HG03039 (cell line): ENCODE measurements at regions not wholly inside any gene's neighbourhood (a gene's known extent, or its start where the extent isn't known, plus 50 kb on each side); places are given as distances from the start of the nearest gene placed in this dataset.
"Not testable (repeated sequence)": the region's sequence is repeated elsewhere in the genome, so short reads cannot be mapped to it uniquely, and the experiment has no call there.

Source experiments
- ATAC-seq: cut with Tn5 transposase; IDR thresholded peaks from one replicate; pipeline ENCODE4 v1.9.1; 2021; ENCODE audit warnings: mild to moderate bottlenecking, moderate library complexity; ENCODE audit not compliant: unreplicated experiment

DNA sequence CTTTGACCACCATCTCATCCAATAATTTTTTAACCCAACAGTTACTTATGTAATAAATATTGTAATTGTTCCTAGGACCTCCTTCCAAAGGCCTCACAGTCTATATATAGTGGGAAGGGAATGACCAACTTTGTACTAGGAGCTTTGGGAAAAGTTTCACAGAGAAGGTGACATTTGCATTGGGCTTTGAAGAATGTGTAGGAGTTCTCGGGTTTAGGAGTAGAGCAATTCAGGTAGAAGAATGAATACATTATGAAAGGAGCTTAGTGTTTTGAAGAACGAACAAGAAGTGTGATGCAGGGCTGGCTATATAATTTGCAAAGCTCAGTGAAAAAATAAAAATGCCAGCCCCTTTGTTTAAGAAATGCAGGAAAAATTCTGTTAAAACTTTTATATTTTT is 330.4 kb upstream of the DEPDC1 start:
- ATAC-seq = no peak

DNA sequence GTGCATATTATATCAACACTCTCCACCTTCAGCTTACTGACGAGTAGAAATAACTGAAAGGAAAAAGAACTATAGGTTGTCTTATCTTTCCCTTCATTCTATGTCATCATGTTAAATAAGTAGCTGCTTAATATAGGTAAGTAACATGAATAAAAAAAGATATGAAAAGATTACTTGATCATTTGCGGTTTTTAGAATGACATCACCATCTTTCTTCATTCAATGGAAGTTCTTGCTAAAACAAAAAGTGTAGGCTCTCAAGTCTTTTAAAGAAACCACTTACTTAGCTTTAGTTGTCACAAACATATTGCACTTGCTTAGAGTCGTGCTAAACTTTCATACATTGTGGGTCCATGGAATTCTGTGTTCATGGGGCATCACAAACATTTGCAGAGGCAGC is 331.1 kb upstream of the DEPDC1 start:
- no peak for ATAC-seq

DNA sequence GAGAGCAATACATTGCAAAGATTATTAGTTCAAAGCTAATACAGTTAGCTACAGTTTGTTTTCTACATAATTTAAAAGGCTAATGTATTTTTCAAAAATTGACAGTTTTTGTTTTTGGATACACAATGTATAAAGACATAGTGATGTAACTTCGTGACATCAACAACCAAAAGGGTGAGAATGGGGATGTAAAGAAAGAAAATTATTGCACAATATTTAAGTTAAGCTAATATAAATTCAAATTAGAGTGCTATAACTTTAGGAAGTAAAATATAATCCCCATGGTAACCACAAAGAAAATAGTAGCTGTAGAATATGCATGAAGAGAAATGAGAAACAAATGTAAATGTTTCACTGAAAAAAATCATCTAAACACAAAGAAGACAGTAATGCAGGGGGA is 334.4 kb upstream of the DEPDC1 start:
- no peak for ATAC-seq

DNA sequence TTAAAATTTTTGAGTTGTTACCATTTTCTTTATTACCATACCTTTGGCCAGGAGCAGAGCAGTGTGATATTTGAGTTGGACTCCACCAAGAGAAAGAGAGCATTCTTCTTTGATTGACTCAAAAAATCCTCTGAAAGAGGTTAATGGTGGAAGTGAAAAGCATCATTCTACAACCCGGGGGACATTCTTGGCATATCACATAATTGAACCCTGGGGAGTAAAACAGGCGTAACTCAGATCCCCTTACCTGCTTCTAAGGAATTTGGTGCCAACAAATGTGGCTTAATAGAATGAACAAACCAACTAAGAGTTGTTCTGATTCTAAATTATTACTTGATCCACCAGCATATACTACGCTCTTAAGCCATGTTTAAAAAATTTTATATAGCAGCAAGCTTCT is 351.1 kb upstream of the DEPDC1 start:
- ATAC-seq = no peak

DNA sequence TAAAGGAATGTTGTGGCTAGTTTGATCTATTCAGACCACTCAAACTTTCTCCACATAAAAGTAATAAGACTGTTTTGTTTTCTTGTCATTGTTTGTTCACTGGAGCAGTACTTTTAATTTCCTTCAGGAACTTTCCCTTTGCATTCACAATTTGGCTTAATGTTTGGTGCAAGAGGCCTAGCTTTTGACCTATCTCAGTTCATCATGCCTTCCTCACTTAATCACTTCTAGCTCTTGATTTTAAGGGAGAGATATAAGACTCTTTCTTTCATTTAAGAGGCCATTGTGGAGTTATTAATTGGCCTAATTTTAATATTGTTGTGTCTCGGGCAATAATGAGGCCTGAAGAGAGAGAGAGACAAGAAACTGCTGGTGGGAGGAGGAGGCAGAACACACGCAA is 371.7 kb upstream of the DEPDC1 start:
- no peak for ATAC-seq

DNA sequence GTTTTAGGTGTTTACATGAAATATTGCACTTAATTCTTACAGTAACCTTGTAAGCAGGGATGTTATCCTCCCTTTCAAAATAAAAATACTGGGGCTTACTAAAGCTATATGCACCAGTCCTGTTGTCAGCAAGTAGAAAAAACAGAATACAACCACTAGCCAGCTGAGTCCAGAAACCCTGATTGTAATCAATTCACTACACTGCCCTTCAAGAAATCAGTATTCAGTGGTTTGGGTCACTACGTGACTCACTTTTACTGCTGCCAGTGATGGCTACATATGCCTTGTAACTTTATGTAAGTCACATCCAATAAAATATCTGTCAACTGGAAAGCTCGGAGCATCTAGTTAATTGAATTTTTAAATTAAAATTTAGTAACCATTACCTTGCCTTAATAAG is 376.3 kb upstream of the DEPDC1 start:
- ATAC-seq = no peak

DNA sequence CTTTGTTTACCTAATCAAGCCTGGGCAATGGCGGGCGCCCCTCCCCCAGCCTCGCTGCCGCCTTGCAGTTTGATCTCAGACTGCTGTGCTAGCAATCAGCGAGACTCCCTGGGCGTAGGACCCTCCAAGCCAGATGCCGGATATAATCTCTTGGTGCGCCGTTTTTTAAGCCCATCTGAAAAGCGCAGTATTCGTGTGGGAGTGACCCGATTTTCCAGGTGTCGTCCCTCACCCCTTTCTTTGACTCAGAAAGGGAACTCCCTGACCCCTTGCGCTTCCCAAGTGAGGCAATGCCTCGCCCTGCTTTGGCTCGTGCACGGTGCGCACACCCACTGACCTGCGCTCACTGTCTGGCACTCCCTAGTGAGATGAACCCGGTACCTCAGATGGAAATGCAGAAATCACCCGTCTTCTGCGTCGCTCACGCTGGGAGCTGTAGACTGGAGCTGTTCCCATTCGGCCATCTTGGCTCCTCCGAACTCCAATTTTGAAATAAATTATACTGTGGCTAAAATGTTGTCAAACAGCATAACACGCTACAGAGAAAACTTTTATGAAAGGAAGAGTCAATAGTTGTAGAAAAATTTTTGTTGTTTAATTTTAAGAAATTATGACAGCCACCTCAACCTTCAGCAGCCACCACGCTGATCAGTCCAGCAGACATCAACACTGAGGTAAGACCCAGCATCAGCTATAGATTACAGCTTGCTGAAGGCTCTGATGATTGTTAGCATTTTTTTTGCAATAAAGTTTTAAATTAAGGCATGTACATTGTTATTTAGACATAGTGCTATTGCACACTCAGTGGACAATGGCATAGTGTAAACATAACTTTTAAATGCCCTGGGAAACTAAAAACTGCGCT is 384.7 kb upstream of the DEPDC1 start:
- ATAC-seq = not testable (repeated sequence)

DNA sequence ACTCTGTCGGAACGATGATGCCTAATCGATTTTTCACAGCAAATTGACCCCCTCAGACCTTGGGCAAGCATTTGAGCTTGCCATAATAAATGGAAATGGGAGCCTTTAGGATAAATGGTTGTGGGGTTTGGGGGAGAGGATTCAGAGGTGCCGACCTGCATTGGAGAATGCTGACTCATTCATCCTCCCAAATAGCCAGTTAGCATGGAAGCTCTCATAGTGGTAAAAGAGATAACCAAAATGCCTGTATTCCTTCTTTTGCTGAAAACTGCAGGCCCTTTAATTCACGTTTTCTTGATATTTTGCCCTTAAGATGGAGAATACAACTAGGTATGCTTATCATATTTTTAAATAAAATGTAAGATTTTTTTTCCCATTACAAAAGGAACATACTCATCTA is 392.6 kb upstream of the DEPDC1 start:
- ATAC-seq = no peak

DNA sequence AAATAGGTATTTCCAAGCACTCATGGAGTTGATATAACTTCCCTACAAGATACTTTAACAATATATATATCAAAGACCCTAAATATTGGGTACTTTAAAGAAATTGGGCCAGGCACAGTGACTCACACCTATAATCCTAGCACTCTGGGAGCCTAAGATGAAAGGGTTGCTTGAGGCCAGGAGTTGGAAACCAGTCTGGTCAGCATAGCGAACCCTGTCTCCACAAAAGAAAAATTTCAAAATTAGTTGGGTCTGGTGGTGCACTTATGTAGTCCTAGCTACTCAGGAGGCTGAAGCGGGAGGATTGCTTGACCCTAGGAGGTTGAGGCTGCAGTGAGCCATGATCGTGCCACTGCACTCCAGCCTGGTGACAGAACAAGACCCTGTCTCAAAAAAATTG is 393.9 kb upstream of the DEPDC1 start:
- ATAC-seq = no peak

DNA sequence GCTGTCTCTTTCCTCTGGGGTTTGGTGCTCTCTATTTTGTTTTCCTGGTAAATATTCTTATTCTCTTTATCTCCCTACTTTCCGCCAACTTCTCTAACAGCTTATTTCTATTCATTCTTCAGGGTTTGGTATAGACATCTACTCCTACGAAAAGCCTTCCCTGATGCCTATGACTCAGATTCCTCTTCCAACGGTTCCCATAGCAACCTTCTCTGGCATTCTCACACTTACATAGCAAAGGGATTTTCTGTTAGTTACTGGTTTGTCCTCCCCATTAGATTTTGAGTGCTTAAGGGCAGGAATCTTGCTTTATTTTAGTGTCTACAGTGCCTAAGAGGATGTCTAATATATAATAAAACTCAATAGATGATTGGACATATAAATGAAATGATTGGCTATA is 407.6 kb upstream of the DEPDC1 start:
- ATAC-seq = no peak

DNA sequence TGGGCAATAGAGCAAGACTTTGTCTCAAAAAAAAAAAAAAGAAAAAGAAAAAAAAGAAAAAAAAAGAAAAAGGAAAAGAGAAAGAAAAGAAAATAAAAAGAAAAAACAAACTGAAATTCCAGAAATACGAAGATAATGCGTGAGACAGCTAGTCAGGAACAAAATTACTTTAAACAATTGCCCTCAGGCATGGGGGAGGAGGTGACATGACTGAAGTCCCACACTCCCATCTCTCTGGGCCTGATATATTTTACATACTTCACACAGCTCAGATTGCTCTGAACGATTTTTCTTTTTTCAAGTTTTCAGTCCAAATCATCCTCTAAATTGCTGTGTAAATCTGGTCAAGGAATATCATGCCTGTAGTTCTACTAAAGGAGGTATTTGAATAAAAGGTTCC is 409.5 kb upstream of the DEPDC1 start:
- no peak for ATAC-seq

DNA sequence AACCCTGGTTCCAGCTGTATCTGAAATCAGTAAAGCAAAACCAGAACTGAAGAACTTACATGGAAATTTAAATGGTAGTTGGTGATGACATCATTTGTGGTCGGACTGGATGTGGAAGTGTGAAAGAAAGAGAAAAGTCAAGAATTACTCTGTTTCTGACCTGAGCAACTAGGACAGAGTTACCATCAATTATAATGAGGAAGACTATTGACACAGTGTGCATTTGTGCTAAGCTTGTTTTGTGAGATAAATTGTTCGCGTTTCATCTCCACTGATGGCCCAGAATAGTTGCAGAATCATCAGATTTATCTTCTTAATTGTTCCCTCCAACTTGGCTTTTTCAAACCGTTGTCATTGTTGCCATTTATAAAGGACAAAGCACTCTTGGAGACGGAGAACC is 410.6 kb upstream of the DEPDC1 start:
- ATAC-seq = no peak

DNA sequence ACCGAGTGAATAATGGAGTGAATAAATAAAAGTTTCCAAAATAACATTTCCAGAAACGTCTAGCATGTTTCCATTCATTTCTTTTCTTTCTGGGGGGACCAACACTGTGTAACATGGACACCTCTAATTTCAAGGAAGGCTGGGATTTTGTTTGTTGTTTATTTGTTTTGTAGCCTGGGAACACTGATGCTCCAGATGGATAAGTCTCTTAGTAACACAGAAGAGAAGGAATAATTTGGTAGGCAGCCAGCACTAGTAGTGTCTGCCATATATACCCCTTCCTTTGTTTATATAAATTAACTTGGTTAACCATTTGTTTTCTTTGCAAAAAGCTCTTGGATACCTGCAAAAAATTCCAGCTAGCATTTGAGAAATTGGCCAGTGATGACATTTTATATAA is 411.4 kb upstream of the DEPDC1 start:
- ATAC-seq = no peak

DNA sequence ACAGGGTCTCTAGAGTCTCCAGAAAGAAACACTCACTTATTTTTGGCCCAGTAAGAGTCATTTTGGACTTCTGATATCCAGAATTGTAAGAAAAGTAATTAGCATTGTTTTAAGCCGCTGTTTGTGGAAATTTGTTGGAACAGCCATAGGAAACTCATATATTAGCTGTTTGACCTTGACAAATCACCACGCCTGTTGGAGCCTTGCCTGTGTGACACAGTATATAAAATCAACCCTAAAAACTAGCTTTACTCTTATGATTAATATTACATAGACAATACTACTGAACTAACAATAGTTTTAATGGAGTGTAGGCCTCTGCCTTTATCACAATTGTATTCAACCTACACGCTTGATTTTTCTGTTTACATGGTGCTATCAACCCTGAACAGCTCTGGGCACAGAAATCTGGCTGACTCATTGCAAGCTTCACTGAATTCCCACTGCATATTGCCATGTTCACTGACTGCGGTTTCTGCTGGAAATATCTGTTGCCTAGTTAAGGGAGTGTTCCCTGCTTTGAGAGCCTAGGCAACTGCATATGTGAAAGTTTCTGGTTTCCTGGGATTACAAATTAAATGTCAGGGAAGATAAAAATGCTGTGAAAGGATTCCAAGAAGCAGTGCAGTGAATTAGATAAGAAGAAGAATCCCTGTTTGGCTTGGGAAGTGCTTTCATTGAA is 419.5 kb upstream of the DEPDC1 start:
- ATAC-seq = no peak

DNA sequence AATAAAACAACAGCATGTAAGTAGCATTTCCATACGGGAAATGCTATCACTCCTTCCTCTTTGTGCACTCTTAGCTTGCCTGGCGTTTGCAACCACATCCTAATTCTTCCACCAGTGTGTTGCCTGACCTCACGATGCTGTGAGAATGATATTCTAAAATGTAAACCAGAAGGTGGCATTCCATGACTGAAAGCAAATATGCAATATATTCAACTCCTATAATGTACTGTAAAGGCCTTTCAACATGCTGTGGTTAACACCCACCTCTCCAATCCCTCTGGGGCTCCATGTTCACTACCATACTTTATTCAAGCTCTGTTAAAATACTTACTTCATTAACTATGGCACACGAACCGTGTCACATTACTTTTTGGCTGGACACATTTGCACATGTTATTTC is 420.6 kb upstream of the DEPDC1 start:
- ATAC-seq = no peak

DNA sequence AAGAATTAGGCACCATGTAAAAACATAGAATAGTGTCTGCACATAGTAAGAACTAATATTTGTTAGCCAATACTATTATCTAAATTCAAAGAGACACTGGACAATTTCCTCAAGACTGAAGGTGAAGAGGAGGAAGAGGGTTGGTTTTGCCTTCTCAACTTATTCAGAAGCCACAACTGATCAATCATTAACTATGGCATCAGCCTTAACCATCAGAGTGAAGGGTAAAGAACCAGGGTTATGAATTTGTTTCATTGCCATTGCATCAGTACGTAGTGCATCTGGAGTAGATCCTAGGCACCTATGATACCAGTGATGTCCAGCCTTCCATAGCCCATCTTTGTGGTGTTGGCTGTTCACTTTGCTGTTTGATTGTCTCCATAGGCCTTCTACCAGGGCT is 421.7 kb upstream of the DEPDC1 start:
- no peak for ATAC-seq

DNA sequence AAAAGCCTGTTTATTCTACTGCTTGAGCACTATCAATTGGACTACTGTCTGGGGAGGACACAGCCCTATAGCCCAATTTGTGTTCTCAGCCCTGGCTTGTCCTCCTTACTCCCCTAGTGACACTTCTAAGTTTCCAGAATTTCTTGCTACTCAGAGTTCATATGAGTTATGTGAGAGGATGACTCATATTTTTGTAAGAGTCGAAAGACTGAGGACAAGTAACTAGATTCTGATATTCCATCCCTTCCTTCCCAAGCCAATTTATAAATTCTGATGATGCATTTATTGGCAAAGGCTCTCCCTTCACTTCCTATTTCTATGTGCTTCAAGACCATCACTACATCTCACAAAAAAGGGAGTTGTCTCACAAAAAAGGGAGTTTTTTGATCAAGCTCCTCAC is 422.2 kb upstream of the DEPDC1 start:
- ATAC-seq = no peak

DNA sequence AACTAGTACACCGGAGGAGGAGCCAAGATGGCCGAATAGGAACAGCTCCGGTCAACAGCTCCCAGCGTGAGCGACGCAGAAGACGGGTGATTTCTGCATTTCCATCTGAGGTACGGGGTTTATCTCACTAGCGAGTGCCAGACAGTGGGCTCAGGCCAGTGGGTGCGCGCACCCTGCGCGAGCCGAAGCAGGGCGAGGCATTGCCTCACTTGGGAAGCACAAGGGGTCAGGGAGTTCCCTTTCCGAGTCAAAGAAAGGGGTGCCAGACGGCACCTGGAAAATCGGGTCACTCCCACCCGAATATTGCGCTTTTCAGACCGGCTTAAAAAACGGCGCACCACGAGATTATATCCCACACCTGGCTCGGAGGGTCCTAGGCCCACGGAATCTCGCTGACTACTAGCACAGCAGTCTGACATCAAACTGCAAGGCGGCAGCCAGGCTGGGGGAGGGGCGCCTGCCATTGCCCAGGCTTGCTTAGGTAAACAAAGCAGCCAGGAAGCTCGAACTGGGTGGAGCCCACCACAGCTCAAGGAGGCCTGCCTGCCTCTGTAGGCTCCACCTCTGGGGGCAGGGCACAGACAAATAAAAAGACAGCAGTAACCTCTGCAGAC is 426.7 kb upstream of the DEPDC1 start:
- not testable (repeated sequence) for ATAC-seq

DNA sequence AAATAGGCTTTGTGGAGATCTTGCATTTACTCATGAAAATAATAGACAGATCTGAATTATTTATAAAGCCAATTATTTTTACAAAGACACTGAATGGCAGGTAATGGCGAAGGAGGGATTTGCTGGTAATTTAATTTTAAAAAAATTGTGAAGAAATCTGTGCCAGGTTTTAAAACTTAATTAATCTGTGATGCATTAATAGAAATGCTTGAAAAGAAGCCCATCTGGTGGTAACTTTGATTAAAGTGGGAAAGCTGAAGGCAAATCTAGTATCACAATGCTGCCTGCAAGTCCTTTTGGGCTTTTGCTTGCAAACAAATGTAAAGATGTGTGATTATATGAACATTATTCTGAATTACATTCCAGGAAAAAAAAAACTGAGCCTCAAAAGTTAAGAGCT is 433.2 kb upstream of the DEPDC1 start:
- ATAC-seq = no peak

DNA sequence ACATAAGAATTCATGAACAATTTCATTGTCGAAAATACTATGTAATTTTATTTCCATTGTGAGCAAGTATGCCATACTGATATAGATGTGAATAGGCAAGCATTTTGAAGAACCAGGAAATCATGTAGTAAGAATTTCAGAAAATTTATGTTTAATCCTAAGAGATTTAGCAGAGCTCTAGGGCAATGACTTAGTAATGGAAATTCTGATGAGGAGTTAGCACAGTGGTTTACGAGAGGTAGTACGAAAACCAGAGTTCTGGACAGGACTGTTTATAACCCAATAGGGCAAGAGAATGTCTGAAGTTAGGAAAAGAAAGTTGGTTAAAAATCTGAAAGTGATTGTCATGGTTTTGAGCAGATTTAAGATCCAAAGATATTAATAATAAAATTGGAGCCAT is 439.6 kb upstream of the DEPDC1 start:
- no peak for ATAC-seq

DNA sequence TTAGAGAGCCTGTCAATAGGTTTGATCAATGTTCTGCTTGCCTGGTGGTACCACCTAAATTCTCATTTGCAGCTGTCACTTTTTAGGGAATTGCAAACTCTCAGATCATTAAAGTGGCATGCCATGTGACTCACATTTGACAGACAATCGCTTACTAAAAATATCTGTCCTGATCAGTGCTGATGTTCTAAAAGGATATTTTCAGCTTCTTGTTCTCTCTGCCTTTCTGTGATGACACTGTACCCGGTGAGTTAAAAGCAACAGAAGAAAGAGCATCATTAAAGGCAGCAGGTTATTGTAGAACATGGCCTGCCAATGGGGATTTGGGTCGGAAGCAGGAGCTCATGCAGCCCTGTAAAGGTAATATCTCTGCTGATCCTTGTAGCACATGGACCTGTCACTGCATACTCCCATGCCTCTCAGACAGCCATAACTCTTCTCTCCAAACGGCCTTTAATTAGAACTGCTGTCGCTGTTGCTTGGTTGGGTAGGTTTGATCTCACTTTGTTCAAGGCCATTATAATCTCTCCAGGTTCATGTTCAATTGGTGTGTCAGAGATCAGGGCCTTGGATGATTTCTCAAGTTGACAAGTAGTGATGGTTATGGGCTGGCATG is 441.3 kb upstream of the DEPDC1 start:
- no peak for ATAC-seq

DNA sequence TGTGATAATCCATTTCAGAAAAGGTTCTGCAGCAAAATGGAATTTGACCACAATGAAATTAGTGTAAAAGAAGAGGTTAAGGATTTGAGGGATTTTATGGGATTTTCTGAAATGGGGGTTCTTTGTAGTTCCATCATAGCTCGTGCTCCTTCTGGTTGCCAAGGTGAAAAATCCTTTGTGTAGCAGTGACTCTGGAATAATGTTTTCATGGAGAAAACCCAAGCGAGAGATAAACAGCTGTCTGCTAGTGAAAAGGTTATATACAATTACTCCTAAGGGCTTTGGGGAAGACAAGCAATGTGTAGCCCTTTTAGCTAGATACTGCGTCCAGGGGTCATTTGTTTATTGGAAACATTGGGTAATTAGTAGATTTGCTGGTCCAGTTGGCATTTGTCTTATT is 453.2 kb upstream of the DEPDC1 start:
- ATAC-seq = no peak
